ENCODE measurements at regions not wholly inside any gene's neighbourhood (a gene's known extent, or its start where the extent isn't known, plus 50 kb on each side); places are given as distances from the start of the nearest gene placed in this dataset.

DNA sequence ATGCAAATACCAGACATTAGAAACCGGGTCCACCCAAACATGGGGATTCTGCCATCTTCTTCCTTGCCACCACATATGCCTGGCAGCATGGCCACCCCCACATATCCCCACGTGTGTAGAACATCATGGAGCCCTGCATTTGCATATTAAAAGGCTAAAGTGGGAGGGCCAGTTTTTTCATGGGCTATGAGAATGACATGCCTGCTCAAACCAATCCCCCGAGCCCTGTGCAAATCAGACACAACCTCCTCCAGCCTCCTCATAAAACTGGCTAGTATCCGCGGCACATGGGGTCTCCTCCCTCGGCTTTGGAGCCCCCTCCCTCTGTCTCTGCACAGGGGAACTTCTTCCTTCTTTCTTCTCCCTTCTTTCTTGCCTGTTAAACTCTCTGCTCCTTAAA lies 174.9 kb upstream of the WSCD1 start:
- TF ChIP-seq, protein P1, sequence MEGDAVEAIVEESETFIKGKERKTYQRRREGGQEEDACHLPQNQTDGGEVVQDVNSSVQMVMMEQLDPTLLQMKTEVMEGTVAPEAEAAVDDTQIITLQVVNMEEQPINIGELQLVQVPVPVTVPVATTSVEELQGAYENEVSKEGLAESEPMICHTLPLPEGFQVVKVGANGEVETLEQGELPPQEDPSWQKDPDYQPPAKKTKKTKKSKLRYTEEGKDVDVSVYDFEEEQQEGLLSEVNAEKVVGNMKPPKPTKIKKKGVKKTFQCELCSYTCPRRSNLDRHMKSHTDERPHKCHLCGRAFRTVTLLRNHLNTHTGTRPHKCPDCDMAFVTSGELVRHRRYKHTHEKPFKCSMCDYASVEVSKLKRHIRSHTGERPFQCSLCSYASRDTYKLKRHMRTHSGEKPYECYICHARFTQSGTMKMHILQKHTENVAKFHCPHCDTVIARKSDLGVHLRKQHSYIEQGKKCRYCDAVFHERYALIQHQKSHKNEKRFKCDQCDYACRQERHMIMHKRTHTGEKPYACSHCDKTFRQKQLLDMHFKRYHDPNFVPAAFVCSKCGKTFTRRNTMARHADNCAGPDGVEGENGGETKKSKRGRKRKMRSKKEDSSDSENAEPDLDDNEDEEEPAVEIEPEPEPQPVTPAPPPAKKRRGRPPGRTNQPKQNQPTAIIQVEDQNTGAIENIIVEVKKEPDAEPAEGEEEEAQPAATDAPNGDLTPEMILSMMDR (IDR thresholded peaks at IDR 0.05; ENCODE audit: borderline replicate concordance, extremely low read depth, low read length, poor library complexity, severe bottlenecking): no peak
- TF ChIP-seq EZH2 (IDR thresholded peaks at IDR 0.05; ENCODE audit: borderline replicate concordance, low read depth, low read length, severe bottlenecking): no peak
